GM12801 (cell line): ENCODE measurements at regions not wholly inside any gene's neighbourhood (a gene's known extent, or its start where the extent isn't known, plus 50 kb on each side); places are given as distances from the start of the nearest gene placed in this dataset.

Source experiments
- TF ChIP-seq, protein P1 (sequence below): IDR thresholded peaks from one replicate; pipeline ENCODE4 v1.5.1; 2011; ENCODE audit warnings: control low read depth; ENCODE audit not compliant: insufficient read length; ENCODE audit errors: extremely low read depth

DNA sequence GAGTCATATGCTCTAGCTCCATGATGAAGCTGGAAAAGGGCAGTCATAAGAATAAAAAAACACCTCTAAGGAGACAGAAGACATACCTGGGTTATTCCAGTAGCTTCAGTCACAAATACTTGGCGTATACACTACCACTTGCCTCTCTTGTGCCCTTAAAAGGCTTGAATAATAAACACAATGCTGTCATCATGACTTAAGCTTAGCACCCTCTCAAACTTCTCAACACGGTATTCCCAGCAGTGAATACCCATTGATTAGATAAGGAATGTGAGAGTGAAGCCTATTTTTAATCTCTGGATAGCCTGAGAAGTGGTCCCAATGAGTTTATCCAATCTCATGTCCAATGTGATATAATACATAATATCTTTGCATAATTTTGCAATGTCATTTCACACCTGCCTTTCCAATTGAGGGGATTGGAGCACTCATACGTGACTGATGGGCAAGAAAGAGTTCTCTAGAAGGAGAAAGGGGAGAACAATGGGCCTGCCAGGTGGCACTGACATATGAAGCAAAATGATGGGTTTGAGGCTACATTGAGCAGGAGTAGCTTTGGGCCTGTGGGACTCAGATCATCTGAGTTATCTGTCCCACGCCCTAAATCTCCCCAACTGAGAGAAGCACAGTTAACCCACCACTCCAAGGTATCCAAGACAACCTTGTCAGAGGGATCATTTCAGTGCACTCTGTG is 298.6 kb upstream of the DAB1 start:
- TF ChIP-seq, protein P1, sequence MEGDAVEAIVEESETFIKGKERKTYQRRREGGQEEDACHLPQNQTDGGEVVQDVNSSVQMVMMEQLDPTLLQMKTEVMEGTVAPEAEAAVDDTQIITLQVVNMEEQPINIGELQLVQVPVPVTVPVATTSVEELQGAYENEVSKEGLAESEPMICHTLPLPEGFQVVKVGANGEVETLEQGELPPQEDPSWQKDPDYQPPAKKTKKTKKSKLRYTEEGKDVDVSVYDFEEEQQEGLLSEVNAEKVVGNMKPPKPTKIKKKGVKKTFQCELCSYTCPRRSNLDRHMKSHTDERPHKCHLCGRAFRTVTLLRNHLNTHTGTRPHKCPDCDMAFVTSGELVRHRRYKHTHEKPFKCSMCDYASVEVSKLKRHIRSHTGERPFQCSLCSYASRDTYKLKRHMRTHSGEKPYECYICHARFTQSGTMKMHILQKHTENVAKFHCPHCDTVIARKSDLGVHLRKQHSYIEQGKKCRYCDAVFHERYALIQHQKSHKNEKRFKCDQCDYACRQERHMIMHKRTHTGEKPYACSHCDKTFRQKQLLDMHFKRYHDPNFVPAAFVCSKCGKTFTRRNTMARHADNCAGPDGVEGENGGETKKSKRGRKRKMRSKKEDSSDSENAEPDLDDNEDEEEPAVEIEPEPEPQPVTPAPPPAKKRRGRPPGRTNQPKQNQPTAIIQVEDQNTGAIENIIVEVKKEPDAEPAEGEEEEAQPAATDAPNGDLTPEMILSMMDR, result no peak

- TF ChIP-seq, protein P1, result no peak
These were observed 297.1 kb upstream of the DAB1 start for GRCh38 chr1:57721001-57721400.

GRCh38 chr1:57719274-57719673 is 295.4 kb upstream of the DAB1 start:
- TF ChIP-seq, protein P1, result no peak

DNA sequence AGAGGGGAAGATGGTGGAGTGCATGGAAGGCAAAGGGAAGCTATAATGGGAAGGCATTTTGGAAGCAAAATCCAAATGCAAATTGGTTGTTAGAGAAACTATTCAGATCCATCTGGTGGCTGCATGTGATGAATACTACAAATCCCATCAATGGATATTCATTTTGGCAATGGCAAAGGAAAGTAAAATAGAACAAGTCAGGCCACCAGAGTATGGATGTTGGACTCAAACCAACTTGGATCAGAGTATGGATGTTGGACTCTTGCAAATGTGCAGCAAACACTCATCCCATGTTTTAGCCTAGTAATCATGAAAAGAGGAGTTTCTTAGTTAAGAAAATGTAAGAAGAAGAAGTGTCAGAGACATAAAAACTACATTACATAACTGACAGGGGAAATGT is 289.6 kb upstream of the DAB1 start:
- TF ChIP-seq, protein P1, result no peak

DNA sequence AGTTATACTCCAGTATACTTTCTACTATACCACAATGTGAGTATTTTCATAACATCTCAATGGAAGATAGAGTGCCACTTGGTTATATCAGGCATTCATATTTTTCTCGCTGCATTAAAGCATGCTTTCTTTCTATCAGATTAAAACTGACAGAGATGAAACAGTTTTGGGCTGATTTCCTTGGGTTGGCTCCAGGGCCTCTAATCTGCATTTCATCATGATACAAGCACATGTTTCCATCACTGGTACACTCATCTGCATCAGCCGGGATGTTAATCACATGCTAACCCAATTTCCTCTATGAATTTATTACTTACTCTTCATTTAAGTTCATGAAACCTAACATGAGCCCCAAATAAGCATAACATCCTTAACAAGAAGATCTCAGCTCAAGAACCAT is 289.0 kb upstream of the DAB1 start:
- TF ChIP-seq, protein P1, result no peak

DNA sequence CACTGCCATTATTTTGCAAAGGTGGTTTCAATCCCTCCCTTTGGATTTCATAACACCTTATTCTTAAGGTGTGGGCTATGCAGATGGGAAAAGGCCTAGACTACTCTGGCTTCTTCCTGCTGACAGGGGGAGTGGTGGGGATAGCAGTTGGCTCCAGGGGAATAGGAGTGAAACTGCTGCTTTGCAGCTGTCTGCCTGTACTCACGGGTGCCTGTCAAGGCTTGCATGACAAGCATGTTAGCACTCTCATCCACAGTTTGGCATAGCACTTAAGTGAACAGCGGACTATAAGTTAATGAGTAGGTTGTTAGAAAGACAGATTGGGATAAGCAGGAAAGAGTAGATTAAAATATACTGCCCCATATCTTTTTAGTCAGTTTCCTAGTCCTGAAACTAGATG is 287.5 kb upstream of the DAB1 start:
- TF ChIP-seq, protein P1, result no peak

DNA sequence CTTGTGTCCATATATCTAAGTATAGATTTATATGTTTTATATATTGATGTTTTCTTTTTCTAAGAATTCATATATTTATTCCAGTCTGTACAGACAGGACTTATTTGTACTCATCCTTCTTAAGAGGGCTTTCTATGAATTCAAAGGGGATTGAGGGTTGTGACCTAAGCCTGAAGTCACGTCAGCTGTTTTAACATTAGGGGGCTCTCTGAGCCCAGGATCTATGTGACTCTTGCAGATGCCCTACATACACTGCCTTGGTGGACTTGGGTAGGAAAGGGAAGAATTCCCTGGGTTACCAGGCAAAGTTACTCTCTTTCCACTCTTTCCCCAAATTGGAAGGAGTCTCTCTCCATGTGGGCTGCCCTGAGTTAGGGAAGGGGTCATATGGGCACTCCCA is 283.8 kb upstream of the DAB1 start:
- TF ChIP-seq, protein P1, result no peak
